Urothelium cell line (cell line): ENCODE measurements at regions not wholly inside any gene's neighbourhood (a gene's known extent, or its start where the extent isn't known, plus 50 kb on each side); places are given as distances from the start of the nearest gene placed in this dataset.
"Not testable (repeated sequence)": the region's sequence is repeated elsewhere in the genome, so short reads cannot be mapped to it uniquely, and the experiment has no call there.

Source experiments
- DNase-seq: peaks from one replicate; pipeline ENCODE4 v3.0.0; 2011; ENCODE audit warnings: low spot score, mixed read lengths
- FAIRE-seq: peaks from 2 replicates; lab custom pipeline; 2011; peaks lifted over from hg19 to GRCh38; lab: Jason Lieb, UNC

DNA sequence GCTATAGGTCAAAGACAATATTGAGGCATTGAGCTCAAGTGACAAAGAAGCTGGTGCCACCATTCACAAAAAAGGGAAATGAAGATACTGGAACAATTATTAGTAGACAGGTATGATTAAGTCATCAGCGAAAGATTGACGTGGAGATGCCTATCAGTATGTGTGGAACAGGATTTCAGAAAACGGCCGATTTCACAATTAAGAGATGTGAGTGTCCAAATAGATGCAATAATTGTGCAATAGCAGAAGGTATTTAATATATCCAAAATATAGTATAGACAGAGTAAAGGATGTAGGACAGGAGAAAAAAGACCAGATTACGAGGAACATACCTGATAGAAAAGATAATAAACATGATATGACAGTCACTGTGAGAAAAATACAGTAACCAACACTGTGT, 433.1 kb downstream of the C12orf50 start:
- FAIRE-seq = no peak
- no peak for DNase-seq

DNA sequence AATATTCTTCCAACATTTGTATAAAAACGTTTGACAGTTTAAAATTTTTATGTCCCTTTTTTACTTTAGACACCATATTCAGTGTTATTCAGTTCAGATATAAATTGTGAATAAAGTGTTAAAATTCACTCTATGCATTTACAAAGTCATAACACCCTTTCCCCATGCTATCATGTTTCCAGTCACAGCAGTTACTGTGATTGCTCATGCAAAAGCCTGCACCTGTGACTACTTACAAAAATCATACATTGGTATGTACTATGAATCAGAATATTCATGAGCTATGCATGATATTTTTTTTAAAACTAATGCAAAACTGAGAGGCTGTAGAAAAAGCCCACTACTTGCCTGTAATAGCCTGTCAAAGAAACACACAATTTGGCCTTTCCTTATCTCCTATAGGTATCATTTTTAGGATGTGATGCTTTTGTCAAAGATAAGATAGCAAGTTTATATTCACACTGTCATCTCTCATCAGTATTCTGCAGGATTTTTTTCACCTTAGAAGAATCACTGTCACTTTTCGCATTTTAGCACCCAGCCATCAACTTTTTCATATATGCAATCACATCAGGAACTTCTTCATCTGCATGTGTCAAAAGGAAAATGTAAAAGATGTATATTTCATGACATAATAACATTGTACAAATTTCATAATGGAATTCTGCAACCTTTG, 443.2 kb downstream of the C12orf50 start:
- no peak for FAIRE-seq
- no peak for DNase-seq

DNA sequence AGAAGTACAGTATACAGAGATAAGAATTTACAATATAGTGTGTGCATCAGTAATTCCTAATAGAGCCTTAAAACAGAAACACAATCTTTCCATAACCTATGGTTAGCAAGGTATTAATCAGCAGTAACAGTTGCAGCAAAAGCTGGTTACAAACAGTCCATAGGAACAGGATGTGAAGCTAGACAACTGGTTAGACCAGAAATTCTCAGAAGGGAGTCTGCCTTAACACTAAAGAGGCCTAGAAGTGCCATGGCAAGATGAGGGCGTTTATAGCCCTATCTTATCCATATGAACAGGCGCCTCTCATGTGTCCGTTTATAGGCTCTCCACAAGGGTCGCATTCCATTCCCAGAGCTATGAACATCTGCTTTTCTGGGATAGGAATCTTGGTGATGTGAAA, 450.1 kb downstream of the C12orf50 start:
- FAIRE-seq, DNase-seq: not testable (repeated sequence)

DNA sequence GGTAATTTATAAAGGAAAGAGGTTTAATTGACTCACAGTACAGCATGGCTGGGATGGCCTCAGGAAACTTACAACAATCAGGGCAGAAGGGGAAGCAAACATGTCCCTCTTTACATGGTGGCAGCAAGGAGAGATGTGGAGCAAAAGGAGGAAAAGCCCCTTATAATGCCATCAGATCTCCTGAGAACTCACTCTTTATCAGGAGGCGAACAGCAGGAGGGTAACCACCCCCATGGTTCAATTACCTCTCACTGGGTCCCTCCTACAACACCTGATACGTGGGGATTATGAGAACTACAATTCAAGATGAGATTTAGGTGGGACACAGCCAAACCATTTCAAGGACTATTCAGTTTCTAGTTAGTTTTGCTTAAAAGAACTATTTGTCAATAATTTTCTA, 453.3 kb downstream of the C12orf50 start:
- DNase-seq (no peak), FAIRE-seq (no peak)

DNA sequence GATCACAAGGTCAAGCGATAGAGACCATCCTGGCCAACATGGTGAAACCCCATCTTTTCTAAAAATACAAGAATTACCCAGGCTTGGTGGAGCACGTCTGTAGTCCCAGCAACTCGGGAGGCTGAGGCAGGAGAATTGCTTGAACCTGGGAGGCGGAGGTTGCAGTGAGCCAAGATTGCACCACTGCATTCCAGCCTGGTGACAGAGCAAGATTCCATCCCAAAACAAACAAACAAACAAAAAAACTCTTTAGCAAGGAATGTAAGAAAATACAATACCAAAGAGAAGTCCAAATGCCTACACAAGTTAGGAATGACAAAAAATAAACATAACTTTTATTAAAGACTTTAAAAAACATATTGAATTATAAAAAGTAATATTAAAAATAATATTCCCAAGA, 462.3 kb downstream of the C12orf50 start:
- FAIRE-seq, DNase-seq: not testable (repeated sequence)

DNA sequence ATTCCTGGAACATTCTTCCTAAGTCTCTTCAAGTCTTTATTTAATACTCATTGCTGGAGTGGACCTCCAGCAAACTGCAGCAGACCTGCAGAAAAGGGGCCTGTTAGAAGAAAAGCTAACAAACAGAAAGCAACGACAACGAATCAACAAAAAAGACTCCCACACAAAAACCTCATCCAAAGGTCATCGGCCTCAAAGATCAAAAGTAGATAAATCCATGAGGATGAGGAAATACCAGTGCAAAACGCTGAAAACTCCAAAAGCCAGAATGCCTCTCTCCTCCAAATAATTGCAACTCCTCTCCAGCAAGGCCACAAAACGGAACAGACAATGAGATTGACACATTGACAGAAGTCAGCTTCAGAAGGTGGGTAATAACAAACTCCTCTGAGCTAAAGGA, 472.2 kb downstream of the C12orf50 start:
- FAIRE-seq (no peak), DNase-seq (no peak)

DNA sequence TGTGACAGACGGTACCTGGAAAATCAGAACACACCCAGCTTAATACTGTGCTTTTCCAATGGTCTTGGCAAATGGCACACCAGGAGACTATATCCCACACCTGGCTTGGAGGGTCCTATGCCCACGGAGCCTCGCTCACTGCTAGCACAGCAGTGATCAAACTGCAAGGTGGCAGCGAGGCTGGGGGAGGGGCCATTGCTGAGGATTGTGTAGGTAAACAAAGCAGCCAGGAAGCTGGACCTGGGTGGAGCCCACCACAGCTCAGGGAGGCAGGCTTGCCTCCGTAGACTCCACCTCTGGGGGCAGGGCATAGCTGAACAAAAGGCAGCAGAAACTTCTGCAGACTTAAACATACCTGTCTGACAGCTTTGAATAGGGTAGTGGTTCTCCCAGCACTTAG, 498.0 kb downstream of the C12orf50 start:
- not testable (repeated sequence) for FAIRE-seq

DNA sequence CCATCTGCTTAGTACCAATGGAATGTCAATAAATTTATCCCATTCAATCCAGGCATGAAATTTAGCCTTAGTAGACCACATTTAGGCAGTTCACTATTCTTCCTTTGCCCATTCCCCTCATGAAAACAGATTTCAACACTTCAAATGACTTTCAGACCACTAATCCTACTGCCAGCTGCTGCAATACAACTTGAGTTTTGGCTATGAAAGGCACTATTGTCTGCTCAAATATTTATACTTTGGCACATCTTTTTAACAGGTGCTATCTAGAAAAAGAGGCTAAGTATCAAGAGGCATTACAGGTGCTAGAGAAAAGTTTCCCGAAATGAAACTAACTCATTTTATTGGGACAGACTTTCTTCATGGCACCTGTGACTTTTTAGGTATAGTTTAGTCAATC, 499.8 kb downstream of the C12orf50 start:
- no peak for DNase-seq
- FAIRE-seq = no peak

More for the DNA sequence above, 498.0 kb downstream of the C12orf50 start:
- not testable (repeated sequence) for DNase-seq

DNA sequence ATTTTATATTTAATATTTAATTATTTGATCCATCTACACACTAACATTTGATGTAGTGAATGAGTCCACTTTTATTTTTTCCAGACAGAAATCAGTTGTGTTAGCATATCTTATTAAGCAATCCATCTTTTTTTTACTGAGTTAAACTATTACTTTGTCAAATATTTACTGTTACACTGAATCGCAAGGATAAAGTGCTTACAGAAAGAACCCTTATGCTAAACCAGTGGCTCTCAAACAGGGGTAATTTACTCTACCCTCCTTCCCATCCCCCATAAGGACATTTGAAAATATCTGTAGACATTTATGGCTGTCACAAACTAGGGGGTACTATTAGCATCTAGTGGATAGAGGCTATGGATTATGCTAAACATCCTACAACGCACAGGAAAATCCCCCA, 508.2 kb downstream of the C12orf50 start:
- FAIRE-seq = no peak
- no peak for DNase-seq

DNA sequence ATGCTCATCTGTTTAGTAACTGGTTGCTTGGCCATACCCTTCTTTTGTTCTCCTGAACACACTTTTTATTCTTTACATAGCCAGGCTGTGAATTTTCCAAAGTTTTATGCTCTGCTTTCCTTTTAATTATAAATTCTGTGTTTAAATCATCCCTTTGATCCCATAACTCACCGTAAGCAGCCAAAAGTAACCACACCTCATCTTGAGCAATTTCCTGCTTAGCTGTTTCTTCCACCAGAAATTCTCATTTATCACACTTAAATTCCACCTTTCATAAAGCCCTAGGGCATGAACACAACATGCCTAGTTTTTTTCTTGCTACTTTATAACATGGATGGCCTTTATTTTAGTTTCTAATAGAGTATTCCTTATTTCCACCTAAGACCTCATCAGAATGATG, 510.7 kb downstream of the C12orf50 start:
- DNase-seq (no peak), FAIRE-seq (no peak)

DNA sequence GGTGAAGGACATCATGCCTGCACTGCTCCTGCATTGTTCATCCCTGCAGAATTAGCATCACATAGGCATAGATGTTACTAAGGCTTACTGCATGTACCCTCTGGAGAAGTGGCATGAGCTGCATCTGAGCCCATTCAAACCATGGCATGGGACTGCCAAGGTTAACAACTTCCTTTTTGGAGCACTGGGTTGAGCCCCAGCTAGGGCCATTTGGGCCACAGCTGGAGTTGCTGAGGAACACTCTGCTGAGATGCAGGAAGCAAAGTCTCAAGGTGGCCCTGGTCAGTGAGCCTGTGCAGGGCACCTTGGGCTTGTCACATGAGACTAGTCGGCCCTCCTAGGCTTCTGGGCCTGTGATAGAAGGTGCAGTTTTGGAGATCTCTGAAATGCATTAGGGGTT, 511.2 kb downstream of the C12orf50 start:
- DNase-seq (no peak), FAIRE-seq (no peak)

DNA sequence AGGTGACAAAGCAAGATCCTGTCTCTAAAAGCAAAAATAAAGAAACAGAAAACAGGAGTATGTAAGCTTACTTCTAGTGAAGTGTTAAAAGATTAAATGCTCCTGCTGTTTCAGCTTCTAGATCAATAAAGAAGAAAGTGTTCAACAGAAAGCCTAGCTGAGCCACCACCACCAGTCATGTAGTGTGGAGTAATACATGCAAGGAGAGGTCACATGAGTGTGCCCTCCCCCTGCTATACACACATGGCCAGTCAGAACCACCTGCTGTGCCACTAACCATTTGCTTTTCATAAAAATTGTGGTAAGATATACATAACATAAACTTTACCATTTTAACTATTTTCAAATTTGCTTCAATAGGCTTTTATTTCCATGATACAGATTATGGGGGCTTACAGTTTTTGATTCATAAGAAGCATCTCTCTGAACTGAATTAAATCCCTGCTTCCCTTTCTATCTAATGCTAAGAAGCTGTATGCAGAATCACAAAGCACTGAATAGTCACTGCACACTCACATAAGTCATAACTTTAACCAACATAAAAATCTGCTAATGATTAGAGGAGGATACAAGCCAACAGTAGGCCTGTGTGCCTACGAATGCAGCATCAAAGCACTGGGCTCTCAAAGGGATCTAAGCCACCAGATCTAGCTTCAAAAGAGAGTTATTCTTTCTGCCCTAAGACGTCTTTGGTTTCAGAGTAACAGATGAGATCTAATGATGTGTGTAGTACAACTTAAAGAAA, 515.5 kb downstream of the C12orf50 start:
- DNase-seq (no peak), FAIRE-seq (no peak)

DNA sequence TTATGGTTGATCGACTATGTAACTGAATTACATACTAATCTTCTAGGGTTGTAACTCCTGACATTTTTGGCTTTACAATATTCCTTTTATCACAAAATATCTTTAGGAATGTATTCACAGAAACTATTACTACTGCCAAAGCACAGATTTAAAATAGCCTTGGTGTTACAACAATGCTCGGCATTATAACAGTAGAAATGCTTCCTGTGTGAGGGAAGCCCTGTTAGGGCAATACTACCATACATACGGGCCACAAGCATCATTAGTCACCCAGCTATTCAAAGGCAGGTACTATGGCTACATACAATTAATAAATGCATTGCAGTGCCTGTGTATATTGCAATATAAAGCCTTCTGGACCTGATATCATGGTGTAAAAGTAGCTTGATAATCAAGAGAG, 517.8 kb downstream of the C12orf50 start:
- DNase-seq = no peak
- FAIRE-seq = no peak

DNA sequence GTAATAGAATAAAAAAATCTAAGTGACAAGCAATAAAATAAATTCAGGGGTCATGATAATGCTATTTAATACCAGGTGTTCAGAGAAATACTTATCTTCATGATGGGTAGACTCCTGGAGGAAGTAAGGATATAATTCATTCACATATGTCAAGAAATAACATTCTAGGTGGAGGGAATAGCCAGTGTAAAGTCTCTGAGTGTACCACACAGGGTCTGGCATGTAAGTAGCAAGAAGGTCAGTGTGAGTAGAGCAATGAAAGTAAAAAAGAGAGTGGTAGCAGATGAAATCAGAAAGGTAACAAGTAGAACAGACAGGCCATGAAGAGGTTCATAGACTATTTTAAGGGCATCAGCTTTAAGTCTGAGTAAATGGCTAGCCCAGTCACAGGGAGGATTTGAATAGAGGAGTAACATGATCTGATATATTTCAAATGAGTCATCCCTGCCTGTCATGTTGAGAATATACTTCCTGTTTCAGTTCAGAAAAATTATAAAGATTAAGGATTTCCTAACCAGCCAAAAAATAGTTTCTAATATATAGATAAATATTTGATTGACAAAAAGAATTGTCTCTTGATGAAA, 519.9 kb downstream of the C12orf50 start:
- FAIRE-seq = no peak

DNA sequence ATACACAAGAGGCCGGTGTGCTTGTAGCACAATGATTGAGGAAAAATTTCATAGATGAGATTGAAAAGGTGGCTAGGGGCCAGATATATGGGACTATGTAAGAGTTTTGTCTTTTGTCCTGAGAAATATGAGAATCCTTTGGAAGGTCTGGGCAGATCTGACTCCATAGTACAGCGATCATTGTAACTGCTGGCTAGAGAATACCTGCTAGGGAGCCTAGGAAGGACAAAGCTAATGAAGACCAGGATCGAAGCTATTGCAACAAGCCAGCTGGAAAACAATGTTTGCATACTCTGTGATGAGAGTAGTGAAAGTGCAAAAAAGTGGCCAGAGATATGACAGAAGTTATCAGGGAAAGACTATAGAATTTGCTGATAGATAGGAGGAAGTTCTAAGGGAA, 537.6 kb downstream of the C12orf50 start:
- FAIRE-seq (no peak), DNase-seq (no peak)

More for the DNA sequence above, 519.9 kb downstream of the C12orf50 start:
- DNase-seq = peak; percentile 31

DNA sequence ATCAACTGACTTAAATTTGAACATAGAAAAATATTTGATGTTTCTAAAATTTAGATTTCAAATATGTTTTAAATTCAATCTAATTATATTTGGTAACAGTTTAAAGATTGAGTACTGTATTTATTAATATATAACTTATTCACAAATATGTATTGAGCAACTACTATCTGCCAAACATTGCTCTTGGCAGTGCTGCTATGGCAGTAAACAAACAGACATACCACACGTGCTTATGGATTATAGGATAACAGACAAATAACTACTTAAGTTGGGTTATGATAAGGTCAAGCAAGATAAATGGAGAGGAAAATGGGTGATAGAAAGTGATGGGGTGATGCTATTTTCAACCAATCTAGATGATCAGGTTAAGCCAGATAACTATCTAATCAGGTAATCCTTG, 538.1 kb downstream of the C12orf50 start:
- FAIRE-seq = no peak

DNA sequence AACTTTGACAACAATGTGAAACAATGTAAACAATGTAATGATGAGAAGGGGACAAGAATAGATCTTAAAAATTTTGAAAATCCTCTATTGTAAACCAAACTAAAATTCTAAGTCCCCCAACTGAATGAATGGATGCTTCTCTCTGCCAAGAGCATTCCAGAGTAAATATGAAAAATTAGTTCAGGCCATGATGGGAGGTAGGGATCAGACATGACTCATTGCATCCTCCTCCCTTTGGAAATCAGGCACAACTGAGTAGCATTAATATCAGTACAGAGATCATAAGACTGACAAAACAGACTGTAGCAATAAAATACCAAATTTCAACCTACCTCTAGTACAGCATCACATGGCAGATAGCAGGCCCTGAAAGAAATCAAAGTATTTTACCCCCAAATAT, 559.9 kb downstream of the C12orf50 start:
- no peak for DNase-seq
- no peak for FAIRE-seq

More for the DNA sequence above, 538.1 kb downstream of the C12orf50 start:
- no peak for DNase-seq

DNA sequence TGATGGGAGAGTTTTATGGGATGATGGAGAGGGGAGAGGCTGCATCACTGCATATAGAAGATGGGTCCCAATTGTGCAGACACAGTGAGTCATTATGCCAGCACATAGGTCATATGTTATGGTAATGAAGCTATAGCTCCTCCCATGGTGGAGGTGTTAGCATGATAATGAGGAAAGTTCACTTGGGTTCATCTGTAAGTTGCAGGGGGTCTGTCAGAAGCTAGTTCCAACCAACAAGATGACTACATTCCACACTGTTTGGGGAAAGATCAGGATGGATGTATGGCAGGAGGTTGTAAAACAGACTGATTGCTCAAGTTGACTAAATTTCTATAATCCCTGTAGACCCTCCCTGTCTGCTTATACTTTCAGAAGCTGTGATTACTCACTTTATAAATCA, 561.3 kb downstream of the C12orf50 start:
- no peak for FAIRE-seq
- no peak for DNase-seq

DNA sequence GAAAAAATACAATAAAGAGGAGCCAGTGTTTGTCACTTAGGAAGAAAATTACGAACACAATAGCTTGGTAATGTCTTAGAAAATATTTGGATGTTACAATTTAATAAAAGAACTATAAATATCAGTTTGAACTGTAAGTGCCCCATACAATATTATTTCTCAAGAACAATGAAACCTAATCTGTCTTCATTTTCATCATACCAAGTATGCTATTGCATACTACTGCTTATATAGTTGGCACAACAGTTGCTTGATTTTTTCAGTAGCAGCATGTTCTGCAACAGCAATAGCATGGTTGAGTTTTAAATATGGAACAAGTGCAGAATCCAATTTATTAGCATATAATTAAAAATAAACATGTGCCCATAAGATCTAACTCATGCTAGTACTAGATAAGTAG, 564.6 kb downstream of the C12orf50 start:
- DNase-seq = no peak
- FAIRE-seq = no peak

DNA sequence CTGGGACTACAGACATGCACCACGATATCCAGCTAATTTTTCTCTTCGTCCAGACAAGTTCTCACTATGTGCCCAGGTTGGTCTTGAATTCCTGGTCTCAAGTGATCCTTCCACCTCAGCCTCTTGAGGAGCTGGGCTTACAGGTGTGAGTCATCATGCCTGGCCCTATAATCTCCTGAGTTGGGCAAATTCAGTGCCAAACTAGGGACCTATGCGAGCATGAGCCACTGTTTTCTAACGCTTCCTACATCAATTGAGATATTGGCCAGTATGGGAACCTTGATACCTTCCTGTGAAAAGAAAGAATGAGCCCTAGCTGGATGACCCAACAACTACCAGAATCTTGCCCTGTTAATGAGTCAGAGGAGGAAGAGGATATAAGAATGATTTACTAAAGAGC, 585.2 kb downstream of the C12orf50 start:
- no peak for FAIRE-seq

DNA sequence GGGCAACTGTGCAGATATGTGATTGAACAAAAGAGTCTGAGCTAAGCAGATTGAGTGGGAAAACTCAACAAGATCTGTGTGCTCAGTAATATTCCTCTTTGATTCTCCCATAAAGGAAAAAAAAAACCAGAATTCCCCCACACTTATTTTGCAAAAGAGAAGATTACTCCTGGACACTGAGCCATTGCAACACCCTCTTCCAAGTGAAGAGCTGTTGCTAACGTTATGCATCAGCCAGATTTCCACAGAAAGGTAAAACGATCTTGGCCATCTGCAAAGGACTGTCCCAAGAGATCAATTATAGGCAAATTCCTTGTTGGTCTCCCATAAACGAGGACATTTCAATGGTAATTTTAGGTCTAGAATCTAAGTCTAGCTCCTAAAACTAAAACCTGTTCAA, 587.7 kb downstream of the C12orf50 start:
- DNase-seq (no peak), FAIRE-seq (no peak)

More for the DNA sequence above, 585.2 kb downstream of the C12orf50 start:
- DNase-seq = no peak
